Activated T-helper 17 cell treated with anti-CD3 and anti-CD28 coated beads, Interleukin-2, amount 50 U/mL, for 72 hours (primary cell): ENCODE measurements at regions not wholly inside any gene's neighbourhood (a gene's known extent, or its start where the extent isn't known, plus 50 kb on each side); places are given as distances from the start of the nearest gene placed in this dataset.

ENCODE experiments used
- ATAC-seq: fragments of 150-1000 bp; cut with Tn5 transposase; replicated peaks from 2 replicates; pipeline ENCODE4 v1.10.0; 2021; ENCODE audit warnings: mild to moderate bottlenecking, moderate library complexity
- H3K27ac Mint-ChIP-seq: one replicate; pipeline ENCODE4 v1.8.0; 2022; ENCODE audit warnings: mixed read lengths
- H3K27me3 Mint-ChIP-seq: one replicate; pipeline ENCODE4 v1.8.0; 2022; ENCODE audit warnings: mixed read lengths
- H3K36me3 Mint-ChIP-seq: one replicate; pipeline ENCODE4 v1.8.0; 2022; ENCODE audit warnings: low read depth, mild to moderate bottlenecking, mixed read lengths
- H3K4me1 Mint-ChIP-seq: one replicate; pipeline ENCODE4 v1.8.0; 2022; ENCODE audit warnings: mixed read lengths
- H3K4me3 Mint-ChIP-seq: one replicate; pipeline ENCODE4 v1.8.0; 2022; ENCODE audit warnings: mild to moderate bottlenecking, mixed read lengths
- H3K9me3 Mint-ChIP-seq: one replicate; pipeline ENCODE4 v1.8.0; 2022; ENCODE audit warnings: mixed read lengths

DNA sequence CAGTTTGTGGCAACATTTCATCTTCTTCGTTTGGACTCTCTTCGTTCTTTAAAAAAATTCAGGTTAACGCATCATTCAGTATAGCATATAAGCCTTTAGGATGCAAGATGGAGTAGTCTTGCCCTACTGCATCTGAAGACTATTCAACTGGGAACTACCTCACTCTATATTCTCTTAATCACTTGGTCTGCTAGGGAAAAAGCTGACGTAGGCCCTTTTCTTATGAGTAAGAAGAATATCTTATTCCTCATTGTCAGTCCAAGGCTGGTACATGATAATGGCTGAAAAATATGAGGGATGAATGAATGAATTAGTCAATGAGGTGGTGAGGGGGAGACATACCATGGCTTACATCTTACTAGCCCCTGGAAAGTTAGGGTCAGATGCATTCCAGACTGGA lies 294.2 kb downstream of the GPATCH2 start:
- Mint-ChIP-seq H3K4me3 (no peak overlapping the region), H3K9me3 (peaks cover 10% of the 10 kb centered on the region), H3K27ac (no peak overlapping the region), H3K4me1 (no peaks in the 10 kb centered on the region), H3K36me3 (no peaks in the 10 kb centered on the region), H3K27me3 (no peaks in the 10 kb centered on the region)
- ATAC-seq = no peak

- H3K27ac Mint-ChIP-seq = no peak overlapping the region
- H3K36me3 Mint-ChIP-seq = no peaks in the 10 kb centered on the region
- peaks cover 18% of the 10 kb centered on the region for H3K9me3 Mint-ChIP-seq
- H3K4me3 Mint-ChIP-seq = no peak overlapping the region
- no peaks in the 10 kb centered on the region for H3K27me3 Mint-ChIP-seq
- no peak for ATAC-seq
- H3K4me1 Mint-ChIP-seq = no peaks in the 10 kb centered on the region
These were observed 297.0 kb downstream of the GPATCH2 start for GRCh38 chr1:217333939-217334338.

GRCh38 chr1:217332431-217333065 lies 298.3 kb downstream of the GPATCH2 start:
- H3K9me3 Mint-ChIP-seq = peaks cover 18% of the 10 kb centered on the region
- H3K36me3 Mint-ChIP-seq = no peaks in the 10 kb centered on the region
- no peak overlapping the region for H3K27ac Mint-ChIP-seq
- no peaks in the 10 kb centered on the region for H3K4me1 Mint-ChIP-seq
- H3K27me3 Mint-ChIP-seq = no peaks in the 10 kb centered on the region
- no peak for ATAC-seq
- no peak overlapping the region for H3K4me3 Mint-ChIP-seq

- no peaks in the 10 kb centered on the region for H3K36me3 Mint-ChIP-seq
- ATAC-seq = no peak
- H3K27me3 Mint-ChIP-seq = no peaks in the 10 kb centered on the region
- peaks cover 22% of the 10 kb centered on the region for H3K9me3 Mint-ChIP-seq
- H3K27ac Mint-ChIP-seq = no peak overlapping the region
- H3K4me3 Mint-ChIP-seq = no peak overlapping the region
- H3K4me1 Mint-ChIP-seq = no peaks in the 10 kb centered on the region
These were observed 299.2 kb downstream of the GPATCH2 start for GRCh38 chr1:217331698-217332097.

DNA sequence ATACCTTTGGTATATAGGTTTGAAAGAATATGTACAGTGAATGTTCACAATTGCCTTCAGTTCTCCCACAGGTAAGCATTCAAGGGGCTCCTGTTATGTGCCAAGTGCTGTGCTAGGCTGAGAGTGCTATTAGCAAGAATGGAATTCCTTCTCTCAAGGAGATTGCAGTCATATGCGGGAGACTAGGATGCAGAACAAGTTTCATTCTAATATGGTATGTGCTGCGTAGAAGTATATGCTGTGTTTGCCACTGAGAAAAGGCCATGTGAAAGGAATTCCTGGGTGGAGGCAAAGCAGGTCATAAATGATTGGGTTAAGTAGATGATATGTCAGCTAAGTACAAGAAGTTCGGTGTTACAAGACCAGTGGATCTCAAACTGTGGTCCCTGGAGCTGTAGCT lies 303.0 kb downstream of the GPATCH2 start:
- Mint-ChIP-seq H3K36me3 (no peaks in the 10 kb centered on the region), H3K9me3 (peaks cover 18% of the 10 kb centered on the region), H3K4me3 (no peak overlapping the region), H3K4me1 (no peaks in the 10 kb centered on the region), H3K27me3 (no peaks in the 10 kb centered on the region), H3K27ac (no peak overlapping the region)
- no peak for ATAC-seq

GRCh38 chr1:217322834-217323233 lies 308.1 kb downstream of the GPATCH2 start:
- peaks cover 4% of the 10 kb centered on the region for H3K9me3 Mint-ChIP-seq
- no peak for ATAC-seq
- H3K36me3 Mint-ChIP-seq = no peaks in the 10 kb centered on the region
- H3K4me3 Mint-ChIP-seq = no peak overlapping the region
- no peak overlapping the region for H3K27ac Mint-ChIP-seq
- no peaks in the 10 kb centered on the region for H3K27me3 Mint-ChIP-seq
- H3K4me1 Mint-ChIP-seq = no peaks in the 10 kb centered on the region

DNA sequence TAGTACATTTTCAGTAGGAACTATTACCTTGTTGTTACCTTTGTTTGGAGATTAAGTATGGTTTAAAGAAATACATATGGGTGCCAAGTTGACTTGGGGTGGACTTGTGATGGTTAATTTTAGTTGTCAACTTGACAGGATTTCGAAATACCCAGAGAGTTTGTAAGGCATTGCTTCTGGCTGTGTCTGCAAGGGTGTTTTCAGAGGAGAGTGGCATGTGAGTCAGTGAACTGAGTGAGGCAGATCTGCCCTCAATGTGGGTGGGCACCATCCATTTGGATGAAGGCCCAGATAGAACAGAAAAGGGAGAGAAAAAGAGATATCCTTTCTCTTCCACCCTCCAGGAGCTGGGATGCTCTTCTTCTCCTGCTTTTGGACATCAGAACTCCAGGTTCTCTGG lies 315.5 kb downstream of the GPATCH2 start:
- Mint-ChIP-seq H3K36me3 (no peaks in the 10 kb centered on the region), H3K27ac (no peak overlapping the region), H3K4me1 (no peaks in the 10 kb centered on the region), H3K27me3 (no peaks in the 10 kb centered on the region), H3K4me3 (no peak overlapping the region), H3K9me3 (no peaks in the 10 kb centered on the region)
- no peak for ATAC-seq

- Mint-ChIP-seq H3K4me1 (no peaks in the 10 kb centered on the region), H3K9me3 (no peaks in the 10 kb centered on the region), H3K27ac (no peak overlapping the region), H3K27me3 (no peaks in the 10 kb centered on the region), H3K4me3 (no peak overlapping the region), H3K36me3 (no peaks in the 10 kb centered on the region)
- ATAC-seq = no peak
These were observed 317.8 kb downstream of the GPATCH2 start for GRCh38 chr1:217313096-217313495.

DNA sequence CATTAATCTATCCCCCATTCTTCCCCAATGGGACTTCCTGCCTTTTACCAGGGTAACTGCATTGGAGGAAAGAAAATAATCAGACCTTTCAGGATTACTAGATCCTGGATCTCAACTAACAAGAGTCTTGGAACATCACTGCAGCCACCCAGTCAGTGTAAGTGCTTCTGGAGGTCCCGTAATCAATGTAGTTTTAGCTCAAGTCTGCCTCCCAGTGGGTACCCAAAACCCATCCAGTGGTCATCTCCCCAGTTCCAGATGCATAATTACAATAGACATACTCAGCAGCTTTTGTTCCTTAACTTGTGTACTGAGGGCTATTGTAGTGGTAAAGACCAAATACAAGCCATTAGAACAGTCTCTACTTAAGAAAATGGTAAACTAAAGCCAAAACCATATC lies 319.1 kb downstream of the GPATCH2 start:
- Mint-ChIP-seq H3K4me3 (no peak overlapping the region), H3K9me3 (no peaks in the 10 kb centered on the region), H3K27ac (no peak overlapping the region), H3K27me3 (no peaks in the 10 kb centered on the region), H3K36me3 (no peaks in the 10 kb centered on the region), H3K4me1 (no peaks in the 10 kb centered on the region)
- ATAC-seq = no peak

- H3K4me1 Mint-ChIP-seq = no peaks in the 10 kb centered on the region
- H3K27ac Mint-ChIP-seq = no peak overlapping the region
- no peak overlapping the region for H3K4me3 Mint-ChIP-seq
- no peaks in the 10 kb centered on the region for H3K9me3 Mint-ChIP-seq
- H3K27me3 Mint-ChIP-seq = no peaks in the 10 kb centered on the region
- no peak for ATAC-seq
- H3K36me3 Mint-ChIP-seq = no peaks in the 10 kb centered on the region
These were observed 319.6 kb downstream of the GPATCH2 start for GRCh38 chr1:217311269-217311668.

GRCh38 chr1:217281332-217281731 lies 349.6 kb downstream of the GPATCH2 start:
- Mint-ChIP-seq H3K9me3 (no peaks in the 10 kb centered on the region), H3K27ac (no peak overlapping the region), H3K27me3 (no peaks in the 10 kb centered on the region), H3K4me1 (no peaks in the 10 kb centered on the region), H3K4me3 (no peak overlapping the region), H3K36me3 (no peaks in the 10 kb centered on the region)
- no peak for ATAC-seq

DNA sequence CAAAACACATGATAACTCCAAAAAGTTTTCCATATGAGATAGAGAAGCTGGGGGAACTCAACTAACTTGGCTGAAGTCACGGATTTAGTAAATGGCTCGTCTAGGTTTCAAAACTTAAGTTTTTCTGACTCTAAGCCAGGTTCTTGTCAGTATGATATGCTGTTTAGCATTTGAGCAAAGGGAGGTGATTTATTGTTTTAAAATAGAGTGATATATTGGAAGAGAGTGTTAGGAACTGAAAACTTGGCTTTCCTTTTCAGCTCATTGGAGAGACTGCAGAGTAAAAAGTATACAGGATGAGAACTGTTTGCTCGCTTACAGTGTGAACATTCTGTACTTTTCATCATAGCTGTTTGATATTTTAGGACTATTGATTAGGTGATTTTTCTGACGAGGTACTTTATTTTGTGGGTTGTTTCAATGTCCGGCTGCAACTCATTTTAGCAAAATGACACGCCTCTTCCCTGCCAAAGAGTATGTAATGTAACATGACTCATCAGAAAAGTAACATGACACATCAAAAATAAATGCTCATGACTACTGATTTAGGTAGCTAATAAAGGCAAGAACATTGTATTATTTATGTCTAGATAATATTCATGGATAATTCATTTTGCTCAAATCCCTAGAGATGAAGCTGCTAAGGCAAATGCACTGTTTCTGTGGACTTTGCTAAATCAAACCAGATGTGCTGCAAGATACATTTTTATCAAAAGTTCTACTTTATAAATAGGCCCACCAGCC lies 355.1 kb downstream of the GPATCH2 start:
- Mint-ChIP-seq H3K36me3 (no peaks in the 10 kb centered on the region), H3K4me3 (no peak overlapping the region), H3K9me3 (peaks cover 7% of the 10 kb centered on the region), H3K4me1 (no peaks in the 10 kb centered on the region), H3K27me3 (no peaks in the 10 kb centered on the region), H3K27ac (no peak overlapping the region)
- no peak for ATAC-seq

GRCh38 chr1:217274927-217275654 lies 355.8 kb downstream of the GPATCH2 start:
- Mint-ChIP-seq H3K9me3 (peaks cover 11% of the 10 kb centered on the region), H3K4me1 (no peaks in the 10 kb centered on the region), H3K27ac (no peak overlapping the region), H3K36me3 (no peaks in the 10 kb centered on the region), H3K4me3 (no peak overlapping the region), H3K27me3 (no peaks in the 10 kb centered on the region)
- no peak for ATAC-seq

GRCh38 chr1:217274416-217274815 lies 356.5 kb downstream of the GPATCH2 start:
- no peak for ATAC-seq
- Mint-ChIP-seq H3K27me3 (no peaks in the 10 kb centered on the region), H3K4me1 (no peaks in the 10 kb centered on the region), H3K9me3 (peaks cover 11% of the 10 kb centered on the region), H3K36me3 (no peaks in the 10 kb centered on the region), H3K27ac (no peak overlapping the region), H3K4me3 (no peak overlapping the region)

GRCh38 chr1:217273866-217274265 lies 357.0 kb downstream of the GPATCH2 start:
- Mint-ChIP-seq H3K27ac (no peak overlapping the region), H3K4me3 (no peak overlapping the region), H3K4me1 (no peaks in the 10 kb centered on the region), H3K9me3 (peaks cover 11% of the 10 kb centered on the region), H3K27me3 (no peaks in the 10 kb centered on the region), H3K36me3 (no peaks in the 10 kb centered on the region)
- no peak for ATAC-seq
